Fibroblast of pulmonary artery (primary cell): ENCODE measurements at regions not wholly inside any gene's neighbourhood (a gene's known extent, or its start where the extent isn't known, plus 50 kb on each side); places are given as distances from the start of the nearest gene placed in this dataset.
A peak's percentile ranks its signal among the peaks of the same experiment; 100 is the strongest.

Experiments used
- DNase-seq: peaks from one replicate; pipeline ENCODE4 v3.0.0-alpha.2; 2010; ENCODE audit warnings: low read depth
- H3K4me3 ChIP-seq: replicated peaks from 2 replicates; pipeline ENCODE4 v1.5.1; 2011; ENCODE audit warnings: low read depth, mild to moderate bottlenecking, control low read depth, low read length, moderate library complexity
- CTCF ChIP-seq: IDR thresholded peaks from 2 replicates; pipeline ENCODE4 v1.5.1; 2011; ENCODE audit warnings: mild to moderate bottlenecking, control low read depth, low read length, inconsistent platforms; ENCODE audit errors: missing control alignments

GRCh38 chr2:166607880-166608279 is 113.8 kb upstream of the SCN7A start:
- DNase-seq: no peak
- no peak for TF ChIP-seq CTCF
- H3K4me3 ChIP-seq: no peak overlapping the region

- no peak overlapping the region for H3K4me3 ChIP-seq
- TF ChIP-seq CTCF: no peak
- peak; percentile 67 for DNase-seq
Observed at GRCh38 chr2:166593403-166593802, 99.4 kb upstream of the SCN7A start.

- no peak for TF ChIP-seq CTCF
Observed at GRCh38 chr2:166592750-166593149, 98.7 kb upstream of the SCN7A start.

GRCh38 chr2:166591226-166591625 is 97.2 kb upstream of the SCN7A start:
- no peak overlapping the region for H3K4me3 ChIP-seq
- TF ChIP-seq CTCF: no peak
- DNase-seq: no peak

More at GRCh38 chr2:166592750-166593149, 98.7 kb upstream of the SCN7A start:
- H3K4me3 ChIP-seq: no peak overlapping the region
- no peak for DNase-seq

- no peak overlapping the region for H3K4me3 ChIP-seq
- TF ChIP-seq CTCF: no peak
- peak; percentile 52 for DNase-seq
Observed at GRCh38 chr2:166573391-166573790, 79.3 kb upstream of the SCN7A start.

GRCh38 chr2:166572937-166573336 is 78.9 kb upstream of the SCN7A start:
- TF ChIP-seq CTCF: no peak
- no peak overlapping the region for H3K4me3 ChIP-seq
- DNase-seq: no peak

- H3K4me3 ChIP-seq: no peak overlapping the region
- no peak for DNase-seq
- no peak for TF ChIP-seq CTCF
Observed at GRCh38 chr2:166568409-166568808, 74.4 kb upstream of the SCN7A start.
